H1 (cell line): ENCODE measurements at regions not wholly inside any gene's neighbourhood (a gene's known extent, or its start where the extent isn't known, plus 50 kb on each side); places are given as distances from the start of the nearest gene placed in this dataset.

ENCODE experiments used
- EP300 ChIP-seq, 2 experiments: IDR thresholded peaks; 1 replicate in 1 of 2; 2 replicates in 1 of 2; pipeline ENCODE4 v1.6.1; 2011 to 2012; ENCODE audit warnings: low read depth in 2 of 2, low read length in 2 of 2, mild to moderate bottlenecking in 2 of 2, borderline replicate concordance in 1 of 2, inconsistent platforms in 1 of 2, moderate library complexity in 1 of 2
- KDM5A ChIP-seq: fragments of 200-600 bp; IDR thresholded peaks from 2 replicates; pipeline ENCODE4 v1.7.1; 2012; ENCODE audit warnings: mild to moderate bottlenecking, low read length, inconsistent platforms, mixed read lengths

GRCh38 chr9:118262191-118262590 lies 558.0 kb downstream of the TLR4 start (continued):
- TF ChIP-seq EP300 (IDR thresholded peaks at IDR 0.05; ENCODE audit: borderline replicate concordance in 1 of 2, low read depth in 2 of 2, low read length in 2 of 2) (no peak), KDM5A (no peak)
- TF ChIP-seq, all 59 proteins: peak for 0
